OCI-LY3 (cell line): ENCODE measurements at regions not wholly inside any gene's neighbourhood (a gene's known extent, or its start where the extent isn't known, plus 50 kb on each side); places are given as distances from the start of the nearest gene placed in this dataset.
"Not testable (repeated sequence)": the region's sequence is repeated elsewhere in the genome, so short reads cannot be mapped to it uniquely, and the experiment has no call there.

Experiments
- H2AFZ ChIP-seq: fragments of 200-600, 300-600 bp; shearing (Covaris generic); 2 replicates; pipeline ENCODE4 v1.6.0; 2014; ENCODE audit warnings: antibody characterized with exemption, low read depth, low read length
- H3K27ac ChIP-seq: fragments of 200-600, 300-600 bp; sonication (generic); 2 replicates; pipeline ENCODE4 v1.5.1; 2014; ENCODE audit warnings: mild to moderate bottlenecking, low read length, moderate library complexity, mixed read lengths
- H3K27me3 ChIP-seq: fragments of 200-600, 300-600 bp; sonication (generic); 2 replicates; pipeline ENCODE4 v1.6.1; 2014; ENCODE audit warnings: low read depth, low read length, mixed read lengths
- H3K36me3 ChIP-seq: fragments of 200-600, 300-600 bp; sonication (generic); replicated peaks from 2 replicates; pipeline ENCODE3; 2014; ENCODE audit warnings: low read depth, low read length, mixed read lengths
- H3K4me1 ChIP-seq: fragments of 300-600, 200-600 bp; sonication (generic); 2 replicates; pipeline ENCODE4 v1.6.1; 2014; ENCODE audit warnings: low read length, mixed read lengths
- H3K4me2 ChIP-seq: fragments of 200-600, 300-600 bp; sonication (generic); 2 replicates; pipeline ENCODE4 v1.6.1; 2014; ENCODE audit warnings: low read length, mixed read lengths
- H3K4me3 ChIP-seq: fragments of 300-600, 200-600 bp; sonication (generic); 2 replicates; pipeline ENCODE4 v1.5.1; 2014; ENCODE audit warnings: antibody characterized with exemption, mild to moderate bottlenecking, low read length, moderate library complexity
- H3K79me2 ChIP-seq: fragments of 300-600, 200-600 bp; shearing (Covaris generic); 2 replicates; pipeline ENCODE4 v1.6.1; 2014; ENCODE audit warnings: mild to moderate bottlenecking, low read length, mixed read lengths
- H3K9ac ChIP-seq: fragments of 300-600, 200-600 bp; shearing (Covaris generic); 2 replicates; pipeline ENCODE4 v1.6.0; 2014; ENCODE audit warnings: mild to moderate bottlenecking, low read length, moderate library complexity
- H3K9me3 ChIP-seq: fragments of 200-600, 300-600 bp; shearing (Covaris generic); 2 replicates; pipeline ENCODE4 v1.6.1; 2014; ENCODE audit warnings: low read length, mixed read lengths; ENCODE audit not compliant: insufficient read depth
- H4K20me1 ChIP-seq: fragments of 200-600, 300-600 bp; sonication (generic); 2 replicates; pipeline ENCODE4 v1.6.1; 2016; ENCODE audit warnings: low read length, mixed read lengths; ENCODE audit not compliant: insufficient read depth
- CTCF ChIP-seq: fragments of 200-600, 300-600 bp; sonication (generic); IDR thresholded peaks from 2 replicates; pipeline ENCODE4 v1.5.1; 2014; ENCODE audit warnings: antibody characterized with exemption, low read length, low read depth
- EZH2phosphoT487 ChIP-seq: fragments of 200-600 bp; shearing (Covaris generic); IDR thresholded peaks from 2 replicates; pipeline ENCODE4 v1.6.1; 2018; ENCODE audit warnings: antibody characterized with exemption, mixed run types, low read depth

DNA sequence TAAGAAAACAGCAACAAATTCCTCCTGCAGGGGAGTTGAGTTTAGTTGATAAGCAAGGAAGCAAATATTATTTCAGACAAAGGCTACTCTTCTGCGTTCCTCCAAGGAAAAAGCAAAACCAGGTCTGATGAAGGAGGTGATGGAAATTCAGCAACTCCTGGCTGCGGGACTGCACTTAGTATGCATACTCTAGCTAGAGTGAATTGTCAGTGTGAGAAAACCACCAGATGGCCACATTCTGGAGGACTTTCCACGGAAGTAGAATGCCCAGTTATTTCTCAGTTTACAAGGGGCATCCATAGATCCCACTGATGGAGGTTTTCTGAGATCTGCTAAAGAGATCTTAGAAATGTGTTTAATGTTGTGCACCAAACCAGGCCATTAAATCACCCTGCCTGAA lies 338.6 kb upstream of the PUDP start:
- no peaks in the 10 kb centered on the region for H4K20me1 ChIP-seq
- H3K9ac ChIP-seq: no peak overlapping the region
- no peaks in the 10 kb centered on the region for H3K79me2 ChIP-seq
- no peak overlapping the region for H2AFZ ChIP-seq
- no peak overlapping the region for H3K27ac ChIP-seq
- no peaks in the 10 kb centered on the region for H3K36me3 ChIP-seq
- no peaks in the 10 kb centered on the region for H3K9me3 ChIP-seq
- H3K27me3 ChIP-seq: no peaks in the 10 kb centered on the region
- no peaks in the 10 kb centered on the region for H3K4me1 ChIP-seq
- H3K4me3 ChIP-seq: no peak overlapping the region
- H3K4me2 ChIP-seq: no peak overlapping the region
- TF ChIP-seq EZH2phosphoT487 (no peak), CTCF (no peak)

- H3K9me3 ChIP-seq: no peaks in the 10 kb centered on the region
- H3K4me1 ChIP-seq: no peaks in the 10 kb centered on the region
- no peaks in the 10 kb centered on the region for H4K20me1 ChIP-seq
- H3K36me3 ChIP-seq: no peaks in the 10 kb centered on the region
- no peak for TF ChIP-seq CTCF
- TF ChIP-seq EZH2phosphoT487: no peak
- no peak overlapping the region for H2AFZ ChIP-seq
- no peak overlapping the region for H3K4me2 ChIP-seq
- no peaks in the 10 kb centered on the region for H3K79me2 ChIP-seq
- no peak overlapping the region for H3K27ac ChIP-seq
- H3K9ac ChIP-seq: no peak overlapping the region
- H3K27me3 ChIP-seq: no peaks in the 10 kb centered on the region
- no peak overlapping the region for H3K4me3 ChIP-seq
Observed at GRCh38 chrX:7485061-7485460, 337.1 kb upstream of the PUDP start.

GRCh38 chrX:7480721-7481120 lies 332.8 kb upstream of the PUDP start:
- Histone ChIP-seq H2AFZ (no peak overlapping the region), H3K27me3 (no peaks in the 10 kb centered on the region), H3K27ac (no peak overlapping the region), H3K4me3 (no peak overlapping the region), H3K9me3 (no peaks in the 10 kb centered on the region), H3K4me1 (no peaks in the 10 kb centered on the region), H3K9ac (no peak overlapping the region), H4K20me1 (no peaks in the 10 kb centered on the region), H3K36me3 (no peaks in the 10 kb centered on the region), H3K4me2 (no peak overlapping the region), H3K79me2 (no peaks in the 10 kb centered on the region)
- TF ChIP-seq EZH2phosphoT487 (no peak), CTCF (no peak)

DNA sequence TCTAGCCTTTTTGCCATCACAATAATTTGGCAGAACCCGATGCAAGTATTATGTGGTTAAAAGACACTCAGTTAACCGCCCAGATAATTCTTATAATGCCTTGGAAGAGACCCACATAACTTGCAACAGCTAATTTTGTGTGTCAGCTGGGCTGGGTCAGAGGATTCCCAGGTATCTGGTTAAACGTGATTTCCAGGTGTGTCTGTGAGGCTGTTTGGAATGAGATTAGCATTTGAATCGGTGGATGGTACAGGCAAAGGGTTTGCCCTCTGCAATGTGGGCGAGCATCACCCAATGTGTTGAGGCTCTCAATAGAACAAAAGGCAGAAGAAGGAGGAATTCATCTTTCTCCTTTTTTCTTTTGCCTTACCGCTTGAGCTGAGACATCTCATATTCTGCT lies 314.2 kb upstream of the PUDP start:
- Histone ChIP-seq H3K4me3 (no peak overlapping the region), H3K4me2 (no peak overlapping the region), H4K20me1 (no peaks in the 10 kb centered on the region), H3K4me1 (no peaks in the 10 kb centered on the region), H3K9ac (no peak overlapping the region), H3K36me3 (no peaks in the 10 kb centered on the region), H3K9me3 (no peaks in the 10 kb centered on the region), H2AFZ (no peak overlapping the region), H3K27me3 (no peaks in the 10 kb centered on the region), H3K27ac (no peak overlapping the region), H3K79me2 (no peaks in the 10 kb centered on the region)
- TF ChIP-seq CTCF: no peak
- TF ChIP-seq EZH2phosphoT487: no peak

GRCh38 chrX:7461051-7461450 lies 313.1 kb upstream of the PUDP start:
- not testable (repeated sequence) for H3K27ac ChIP-seq, H3K79me2 ChIP-seq, H3K4me3 ChIP-seq, H2AFZ ChIP-seq, H3K9ac ChIP-seq, H3K4me1 ChIP-seq, H3K4me2 ChIP-seq, H3K9me3 ChIP-seq, H4K20me1 ChIP-seq, H3K36me3 ChIP-seq, H3K27me3 ChIP-seq
